PC-3 (cell line): ENCODE measurements at regions not wholly inside any gene's neighbourhood (a gene's known extent, or its start where the extent isn't known, plus 50 kb on each side); places are given as distances from the start of the nearest gene placed in this dataset.

Experiments
- CTCF ChIP-seq: fragments of 300-600 bp; sonication (generic); conservative IDR thresholded peaks from 2 replicates; pipeline ENCODE4 v1.5.1; 2017; ENCODE audit warnings: antibody characterized with exemption, low read depth, mild to moderate bottlenecking, low read length
- EZH2 ChIP-seq: fragments of 300-600 bp; sonication (generic); IDR thresholded peaks from one replicate; pipeline ENCODE4 v1.6.1; 2017; ENCODE audit warnings: antibody characterized with exemption, mild to moderate bottlenecking, low read length; ENCODE audit not compliant: unreplicated experiment

DNA sequence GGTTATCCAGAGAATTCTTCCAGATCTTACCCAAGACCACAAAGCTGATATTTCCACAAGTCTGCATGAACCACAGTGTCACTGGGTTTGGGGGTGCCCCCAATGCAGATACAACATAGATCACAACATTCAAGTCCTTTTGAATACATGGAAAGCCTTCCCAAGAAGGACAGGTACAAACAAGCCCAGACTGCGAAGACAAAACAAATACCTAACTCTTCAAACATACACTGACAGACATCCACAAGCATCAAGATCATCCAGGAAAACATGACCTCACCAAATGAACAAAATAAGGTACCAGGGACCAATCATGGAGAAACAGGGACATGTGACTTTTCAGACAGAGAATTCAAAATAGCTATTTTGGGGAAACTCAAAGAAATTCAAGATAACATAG, 93.1 kb downstream of the MDH1 start:
- TF ChIP-seq CTCF (no peak), EZH2 (no peak)
